ENCODE measurements at regions not wholly inside any gene's neighbourhood (a gene's known extent, or its start where the extent isn't known, plus 50 kb on each side); places are given as distances from the start of the nearest gene placed in this dataset.

DNA sequence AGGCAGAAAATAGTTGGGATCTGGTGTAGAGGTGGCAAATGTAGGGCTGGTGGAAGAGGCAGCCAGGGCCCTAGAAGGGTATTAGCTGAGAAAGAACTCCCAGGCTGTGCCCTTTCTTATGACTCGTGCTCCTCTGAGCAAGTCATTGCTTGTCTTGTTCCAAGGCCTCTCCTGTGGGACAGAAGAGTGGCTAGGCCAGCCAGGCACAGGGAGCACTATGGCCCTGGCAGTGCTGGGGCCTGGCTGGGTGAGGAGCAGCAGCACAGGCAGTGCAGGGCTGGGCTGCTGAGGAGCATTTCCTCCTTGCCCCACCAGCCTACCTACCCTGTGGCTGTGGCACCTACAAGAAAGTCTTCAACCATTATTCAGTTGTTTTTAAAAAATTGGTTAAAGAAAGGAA, 298.5 kb upstream of the NR3C2 start:
- ATAC-seq (no peak), FAIRE-seq (no peak), DNase-seq (ENCODE audit: low read depth in 1 of 2, low spot score in 1 of 2) (no peak)
- 0% methylated on average over 1 of the region's 1 CpG for WGBS (ENCODE audit: missing lambda C conversion rate)
- ChIA-PET CTCF (no interaction called here), POLR2A (no interaction called here)
- Histone ChIP-seq H3K4me3 (no peak overlapping the region), H3K27ac (no peak overlapping the region), H3K4me1 (no peaks in the 10 kb centered on the region), H3K9me3 (no peaks in the 10 kb centered on the region), H3K4me2 (no peak overlapping the region)
- TF ChIP-seq EHMT2 (IDR thresholded peaks at IDR 0.05; ENCODE audit: low read depth) (no peak), JUNB (IDR thresholded peaks at IDR 0.05) (no peak), POLR2A (IDR thresholded peaks at IDR 0.05; ENCODE audit: low read length) (no peak), BHLHE40 (IDR thresholded peaks at IDR 0.05; ENCODE audit: low read depth, low read length) (no peak), ZNF302 (CRISPR knock-in tag; IDR thresholded peaks at IDR 0.05) (no peak), ZSCAN20 (CRISPR knock-in tag; IDR thresholded peaks at IDR 0.05) (no peak), CHD4 (IDR thresholded peaks at IDR 0.05; ENCODE audit: borderline replicate concordance) (no peak), USF2 (IDR thresholded peaks at IDR 0.05) (no peak), HES2 (IDR thresholded peaks at IDR 0.05) (no peak), MAFK (IDR thresholded peaks at IDR 0.05; ENCODE audit: partially characterized antibody) (no peak), TFCP2L1 (CRISPR knock-in tag; IDR thresholded peaks at IDR 0.05) (no peak), ZC3H11A (IDR thresholded peaks at IDR 0.05) (no peak)
- TF ChIP-seq, protein P1, sequence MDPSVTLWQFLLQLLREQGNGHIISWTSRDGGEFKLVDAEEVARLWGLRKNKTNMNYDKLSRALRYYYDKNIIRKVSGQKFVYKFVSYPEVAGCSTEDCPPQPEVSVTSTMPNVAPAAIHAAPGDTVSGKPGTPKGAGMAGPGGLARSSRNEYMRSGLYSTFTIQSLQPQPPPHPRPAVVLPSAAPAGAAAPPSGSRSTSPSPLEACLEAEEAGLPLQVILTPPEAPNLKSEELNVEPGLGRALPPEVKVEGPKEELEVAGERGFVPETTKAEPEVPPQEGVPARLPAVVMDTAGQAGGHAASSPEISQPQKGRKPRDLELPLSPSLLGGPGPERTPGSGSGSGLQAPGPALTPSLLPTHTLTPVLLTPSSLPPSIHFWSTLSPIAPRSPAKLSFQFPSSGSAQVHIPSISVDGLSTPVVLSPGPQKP (IDR thresholded peaks at IDR 0.05; ENCODE audit: low read depth, low read length): no peak

GRCh38 chr4:148737061-148737770, 295.0 kb upstream of the NR3C2 start:
- DNase-seq (ENCODE audit: low read depth in 1 of 2, low spot score in 1 of 2): no peak
- ATAC-seq: no peak
- Histone ChIP-seq H3K27ac (no peak overlapping the region), H3K4me1 (no peaks in the 10 kb centered on the region), H3K4me3 (no peak overlapping the region), H3K4me2 (no peak overlapping the region), H3K9me3 (no peaks in the 10 kb centered on the region)
- ChIA-PET CTCF (interaction anchor here (1.4 kb wide), 1 partner anchor 15 kb away, joined by 3 read pairs; no protein-coding TSS in a partner anchor), POLR2A (no interaction called here)
- TF ChIP-seq MYC (IDR thresholded peaks at IDR 0.05; ENCODE audit: borderline replicate concordance, low read length) (no peak), TFCP2L1 (CRISPR knock-in tag; IDR thresholded peaks at IDR 0.05) (no peak), MAZ (IDR thresholded peaks at IDR 0.05; ENCODE audit: borderline replicate concordance, low read depth, low read length) (no peak), HEYL (CRISPR knock-in tag; IDR thresholded peaks at IDR 0.05) (no peak), RNF2 (IDR thresholded peaks at IDR 0.05; ENCODE audit: borderline replicate concordance, low read depth) (no peak)
- 5% methylated on average over 2 of the region's 2 CpGs for whole genome bisulfite sequencing (ENCODE audit: missing lambda C conversion rate)
- FAIRE-seq: no peak

- no peaks in the 10 kb centered on the region for H3K9me3 ChIP-seq
- 20% methylated on average over 5 of the region's 5 CpGs for WGBS (ENCODE audit: missing lambda C conversion rate)
- ChIA-PET POLR2A (no interaction called here), CTCF (no interaction called here)
- ATAC-seq (no peak), FAIRE-seq (no peak), DNase-seq (ENCODE audit: low read depth in 1 of 2, low spot score in 1 of 2) (no peak)
- H3K27ac ChIP-seq: no peak overlapping the region
- H3K4me2 ChIP-seq: no peak overlapping the region
- H3K4me3 ChIP-seq: no peak overlapping the region
- H3K4me1 ChIP-seq: no peaks in the 10 kb centered on the region
- TF ChIP-seq RAD21 (conservative IDR thresholded peaks at IDR 0.05 in 1 of 2, IDR thresholded peaks at IDR 0.05 in 1 of 2) (no peak), ESRRA (IDR thresholded peaks at IDR 0.05; ENCODE audit: borderline replicate concordance, low read length) (no peak), MAZ (IDR thresholded peaks at IDR 0.05; ENCODE audit: borderline replicate concordance, low read depth, low read length) (no peak), RARB (CRISPR knock-in tag; IDR thresholded peaks at IDR 0.05) (no peak), RCOR1 (IDR thresholded peaks at IDR 0.05; ENCODE audit: low read depth, low read length) (no peak), ZNF302 (CRISPR knock-in tag; IDR thresholded peaks at IDR 0.05) (no peak), JUN (IDR thresholded peaks at IDR 0.05) (no peak), JUNB (IDR thresholded peaks at IDR 0.05) (no peak), NFE2L2 (conservative IDR thresholded peaks at IDR 0.05; ENCODE audit: low read length) (no peak), FOXS1 (CRISPR knock-in tag; IDR thresholded peaks at IDR 0.05) (no peak), MAFK (IDR thresholded peaks at IDR 0.05; ENCODE audit: partially characterized antibody) (no peak), GATA3 (IDR thresholded peaks at IDR 0.05; ENCODE audit: borderline replicate concordance) (no peak), PHF8 (IDR thresholded peaks at IDR 0.05; ENCODE audit: borderline replicate concordance, low read depth) (no peak)
- TF ChIP-seq, protein P2, sequence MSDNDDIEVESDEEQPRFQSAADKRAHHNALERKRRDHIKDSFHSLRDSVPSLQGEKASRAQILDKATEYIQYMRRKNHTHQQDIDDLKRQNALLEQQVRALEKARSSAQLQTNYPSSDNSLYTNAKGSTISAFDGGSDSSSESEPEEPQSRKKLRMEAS (IDR thresholded peaks at IDR 0.05): no peak
- TF ChIP-seq, protein P3, sequence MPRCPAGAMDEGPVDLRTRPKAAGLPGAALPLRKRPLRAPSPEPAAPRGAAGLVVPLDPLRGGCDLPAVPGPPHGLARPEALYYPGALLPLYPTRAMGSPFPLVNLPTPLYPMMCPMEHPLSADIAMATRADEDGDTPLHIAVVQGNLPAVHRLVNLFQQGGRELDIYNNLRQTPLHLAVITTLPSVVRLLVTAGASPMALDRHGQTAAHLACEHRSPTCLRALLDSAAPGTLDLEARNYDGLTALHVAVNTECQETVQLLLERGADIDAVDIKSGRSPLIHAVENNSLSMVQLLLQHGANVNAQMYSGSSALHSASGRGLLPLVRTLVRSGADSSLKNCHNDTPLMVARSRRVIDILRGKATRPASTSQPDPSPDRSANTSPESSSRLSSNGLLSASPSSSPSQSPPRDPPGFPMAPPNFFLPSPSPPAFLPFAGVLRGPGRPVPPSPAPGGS (IDR thresholded peaks at IDR 0.05): no peak
- TF ChIP-seq, protein P4, sequence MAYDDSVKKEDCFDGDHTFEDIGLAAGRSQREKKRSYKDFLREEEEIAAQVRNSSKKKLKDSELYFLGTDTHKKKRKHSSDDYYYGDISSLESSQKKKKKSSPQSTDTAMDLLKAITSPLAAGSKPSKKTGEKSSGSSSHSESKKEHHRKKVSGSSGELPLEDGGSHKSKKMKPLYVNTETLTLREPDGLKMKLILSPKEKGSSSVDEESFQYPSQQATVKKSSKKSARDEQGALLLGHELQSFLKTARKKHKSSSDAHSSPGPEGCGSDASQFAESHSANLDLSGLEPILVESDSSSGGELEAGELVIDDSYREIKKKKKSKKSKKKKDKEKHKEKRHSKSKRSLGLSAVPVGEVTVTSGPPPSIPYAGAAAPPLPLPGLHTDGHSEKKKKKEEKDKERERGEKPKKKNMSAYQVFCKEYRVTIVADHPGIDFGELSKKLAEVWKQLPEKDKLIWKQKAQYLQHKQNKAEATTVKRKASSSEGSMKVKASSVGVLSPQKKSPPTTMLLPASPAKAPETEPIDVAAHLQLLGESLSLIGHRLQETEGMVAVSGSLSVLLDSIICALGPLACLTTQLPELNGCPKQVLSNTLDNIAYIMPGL (CRISPR knock-in tag; IDR thresholded peaks at IDR 0.05; ENCODE audit: borderline replicate concordance): no peak
Measured at GRCh38 chr4:148735432-148736155, 293.4 kb upstream of the NR3C2 start.
